HCT116 (cell line): ENCODE measurements at regions not wholly inside any gene's neighbourhood (a gene's known extent, or its start where the extent isn't known, plus 50 kb on each side); places are given as distances from the start of the nearest gene placed in this dataset.

Experiments used
- CEBPB ChIP-seq: IDR thresholded peaks from 2 replicates; pipeline ENCODE4 v1.6.1; 2012; ENCODE audit warnings: low read depth
- EZH2 ChIP-seq: fragments of 200-600 bp; sonication (generic); IDR thresholded peaks from 2 replicates; pipeline ENCODE4 v1.6.1; 2017; ENCODE audit warnings: antibody characterized with exemption, mixed run types
- YY1 ChIP-seq: IDR thresholded peaks from 2 replicates; pipeline ENCODE4 v1.6.1; 2011; ENCODE audit warnings: low read length, low read depth, moderate library complexity, mild to moderate bottlenecking; ENCODE audit not compliant: insufficient replicate concordance; ENCODE audit errors: extremely low read depth
- TF ChIP-seq, protein P1 (sequence below), 3 experiments: fragments of 200-600 bp in 1 of 3; sonication (generic) in 1 of 3; IDR thresholded peaks in 2 of 3; conservative IDR thresholded peaks in 1 of 3; 2 replicates each; pipeline ENCODE4 v1.5.1; 2012 to 2017; ENCODE audit warnings: low read depth in 2 of 3, low read length in 2 of 3, antibody characterized with exemption in 1 of 3, borderline replicate concordance in 1 of 3, control low read depth in 1 of 3, mild to moderate bottlenecking in 1 of 3, mixed read lengths in 1 of 3, mixed run types in 1 of 3, moderate library complexity in 1 of 3; ENCODE audit not compliant: insufficient read depth in 1 of 3

DNA sequence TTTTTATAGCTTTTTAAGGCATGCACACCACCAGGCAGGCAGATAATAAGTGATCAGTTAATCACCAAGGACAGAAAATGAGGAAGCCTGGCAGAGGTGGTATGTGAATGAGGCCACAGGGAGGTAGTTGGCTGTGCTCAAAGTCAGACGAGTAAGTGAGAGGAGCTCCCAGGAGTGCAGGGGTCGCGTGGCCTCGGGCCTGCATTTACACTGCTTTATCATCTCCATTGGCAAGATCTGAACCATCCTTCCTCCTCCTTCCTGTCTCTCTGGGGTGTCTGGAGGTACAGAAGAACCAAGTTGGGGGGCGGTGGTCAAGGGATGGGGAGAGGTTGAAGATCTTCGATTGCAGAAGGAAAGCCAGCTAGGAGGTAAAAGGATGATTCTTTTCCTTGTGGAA is 320.1 kb downstream of the SOX9 start:
- TF ChIP-seq EZH2 (no peak), YY1 (no peak), CEBPB (no peak)
- TF ChIP-seq, protein P1, sequence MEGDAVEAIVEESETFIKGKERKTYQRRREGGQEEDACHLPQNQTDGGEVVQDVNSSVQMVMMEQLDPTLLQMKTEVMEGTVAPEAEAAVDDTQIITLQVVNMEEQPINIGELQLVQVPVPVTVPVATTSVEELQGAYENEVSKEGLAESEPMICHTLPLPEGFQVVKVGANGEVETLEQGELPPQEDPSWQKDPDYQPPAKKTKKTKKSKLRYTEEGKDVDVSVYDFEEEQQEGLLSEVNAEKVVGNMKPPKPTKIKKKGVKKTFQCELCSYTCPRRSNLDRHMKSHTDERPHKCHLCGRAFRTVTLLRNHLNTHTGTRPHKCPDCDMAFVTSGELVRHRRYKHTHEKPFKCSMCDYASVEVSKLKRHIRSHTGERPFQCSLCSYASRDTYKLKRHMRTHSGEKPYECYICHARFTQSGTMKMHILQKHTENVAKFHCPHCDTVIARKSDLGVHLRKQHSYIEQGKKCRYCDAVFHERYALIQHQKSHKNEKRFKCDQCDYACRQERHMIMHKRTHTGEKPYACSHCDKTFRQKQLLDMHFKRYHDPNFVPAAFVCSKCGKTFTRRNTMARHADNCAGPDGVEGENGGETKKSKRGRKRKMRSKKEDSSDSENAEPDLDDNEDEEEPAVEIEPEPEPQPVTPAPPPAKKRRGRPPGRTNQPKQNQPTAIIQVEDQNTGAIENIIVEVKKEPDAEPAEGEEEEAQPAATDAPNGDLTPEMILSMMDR (IDR thresholded peaks at IDR 0.05 in 2 of 3, conservative IDR thresholded peaks at IDR 0.05 in 1 of 3; ENCODE audit: borderline replicate concordance in 1 of 3, insufficient read depth in 1 of 3, low read depth in 2 of 3, low read length in 2 of 3) = no peak
